GM23338 (cell line): ENCODE measurements at regions not wholly inside any gene's neighbourhood (a gene's known extent, or its start where the extent isn't known, plus 50 kb on each side); places are given as distances from the start of the nearest gene placed in this dataset.

Experiments
- ATAC-seq: fragments of 200-7000 bp; cut with Tn5 transposase; 3 replicates; pipeline ENCODE4 v1.9.1; 2020
- DNase-seq: peaks from one replicate; pipeline ENCODE4 v3.0.0-alpha.2; 2015; ENCODE audit warnings: low spot score
- H2AFZ ChIP-seq: fragments of 200-600 bp; sonication (generic); 2 replicates; pipeline ENCODE4 v1.8.0; 2016; ENCODE audit warnings: antibody characterized with exemption, mild to moderate bottlenecking, moderate library complexity
- H3F3A ChIP-seq: fragments of 200-600 bp; sonication (generic); replicated peaks from 2 replicates; pipeline ENCODE4 v1.8.0; 2017; ENCODE audit warnings: antibody characterized with exemption, mixed run types, low read depth
- H3K27ac ChIP-seq: fragments of 200-600 bp; sonication (generic); 2 replicates; pipeline ENCODE4 v1.6.1; 2016; ENCODE audit warnings: low read depth
- H3K27me3 ChIP-seq: fragments of 200-600 bp; sonication (generic); 2 replicates; pipeline ENCODE4 v1.8.0; 2016; ENCODE audit warnings: mild to moderate bottlenecking, mixed run types, moderate library complexity; ENCODE audit not compliant: insufficient read depth
- H3K36me3 ChIP-seq: fragments of 200-600 bp; sonication (generic); 2 replicates; pipeline ENCODE4 v1.8.0; 2016; ENCODE audit warnings: mild to moderate bottlenecking; ENCODE audit not compliant: insufficient read depth
- H3K4me1 ChIP-seq: fragments of 200-600 bp; sonication (generic); 2 replicates; pipeline ENCODE4 v1.8.0; 2016; ENCODE audit warnings: mild to moderate bottlenecking, moderate library complexity; ENCODE audit not compliant: insufficient read depth
- H3K4me2 ChIP-seq: fragments of 200-600 bp; sonication (generic); 2 replicates; pipeline ENCODE4 v1.7.1; 2017; ENCODE audit warnings: mixed run types
- H3K4me3 ChIP-seq: fragments of 200-600 bp; sonication (generic); 2 replicates; pipeline ENCODE4 v1.6.1; 2016; ENCODE audit warnings: mixed run types
- H3K79me2 ChIP-seq: fragments of 200-600 bp; sonication (generic); replicated peaks from 2 replicates; pipeline ENCODE4 v1.8.0; 2017; ENCODE audit warnings: mild to moderate bottlenecking; ENCODE audit not compliant: insufficient read depth
- H3K9me2 ChIP-seq: fragments of 200-600 bp; sonication (generic); 2 replicates; pipeline ENCODE4 v1.8.0; 2017; ENCODE audit not compliant: insufficient read depth
- H4K20me1 ChIP-seq: fragments of 200-600 bp; sonication (generic); replicated peaks from 2 replicates; pipeline ENCODE4 v1.8.0; 2017; ENCODE audit warnings: mild to moderate bottlenecking; ENCODE audit not compliant: insufficient read depth
- H3K27ac Mint-ChIP-seq: 2 replicates; pipeline ENCODE4 v1.8.0; 2020; ENCODE audit warnings: inconsistent platforms, mild to moderate bottlenecking, moderate library complexity, mixed read lengths
- H3K27me3 Mint-ChIP-seq: 3 replicates; pipeline ENCODE4 v1.8.0; 2022; ENCODE audit warnings: low read depth, mild to moderate bottlenecking, moderate library complexity, mixed read lengths, inconsistent platforms; ENCODE audit not compliant: insufficient read depth, poor library complexity
- H3K36me3 Mint-ChIP-seq: 3 replicates; pipeline ENCODE4 v1.8.0; 2021; ENCODE audit warnings: low read depth, mild to moderate bottlenecking, inconsistent platforms, moderate library complexity, mixed read lengths
- H3K4me1 Mint-ChIP-seq: 3 replicates; pipeline ENCODE4 v1.8.0; 2020; ENCODE audit warnings: mild to moderate bottlenecking, inconsistent platforms, mixed read lengths
- H3K4me3 Mint-ChIP-seq: 3 replicates; pipeline ENCODE4 v1.8.0; 2021; ENCODE audit warnings: moderate library complexity, mild to moderate bottlenecking, inconsistent platforms, mixed read lengths
- H3K9me3 Mint-ChIP-seq: 3 replicates; pipeline ENCODE4 v1.8.0; 2020; ENCODE audit warnings: moderate library complexity, mild to moderate bottlenecking, inconsistent platforms, mixed read lengths
- CREB1 ChIP-seq: fragments of 250-450 bp; sonication (Bioruptor Pico); IDR thresholded peaks from 2 replicates; pipeline ENCODE4 v1.5.0; 2020; ENCODE audit warnings: low read depth, mild to moderate bottlenecking, moderate library complexity
- CTCF ChIP-seq, 2 experiments: fragments of 200-600 bp in 1 of 2; sonication (generic) in 1 of 2; conservative IDR thresholded peaks; 2 replicates each; pipeline versions ENCODE4 v1.5.1 to v1.6.1; 2016 to 2017; ENCODE audit warnings: antibody characterized with exemption in 2 of 2, low read depth in 2 of 2, mild to moderate bottlenecking in 2 of 2, moderate library complexity in 1 of 2
- ETS1 ChIP-seq: IDR thresholded peaks from 2 replicates; pipeline ENCODE4 v1.6.1; 2016; ENCODE audit warnings: antibody characterized with exemption
- EZH2 ChIP-seq: fragments of 200-600 bp; sonication (generic); IDR thresholded peaks from one replicate; pipeline ENCODE4 v1.8.0; 2017; ENCODE audit warnings: antibody characterized with exemption, mild to moderate bottlenecking, low read depth; ENCODE audit not compliant: unreplicated experiment
- EZH2phosphoT487 ChIP-seq: fragments of 200-600 bp; sonication (generic); IDR thresholded peaks from one replicate; pipeline ENCODE4 v1.8.1; 2018; ENCODE audit warnings: antibody characterized with exemption; ENCODE audit not compliant: unreplicated experiment
- JUNB ChIP-seq: IDR thresholded peaks from one replicate; pipeline ENCODE4 v1.6.1; 2016; ENCODE audit warnings: antibody characterized with exemption; ENCODE audit not compliant: unreplicated experiment
- NANOG ChIP-seq: IDR thresholded peaks from 2 replicates; pipeline ENCODE4 v1.6.1; 2016; ENCODE audit warnings: antibody characterized with exemption, borderline replicate concordance
- POLR2AphosphoS5 ChIP-seq: IDR thresholded peaks from 2 replicates; pipeline ENCODE4 v1.6.1; 2016; ENCODE audit warnings: antibody characterized with exemption, low read depth
- REST ChIP-seq: IDR thresholded peaks from one replicate; pipeline ENCODE4 v1.6.1; 2018; ENCODE audit warnings: antibody characterized with exemption; ENCODE audit not compliant: unreplicated experiment
- STAT1 ChIP-seq: IDR thresholded peaks from one replicate; pipeline ENCODE4 v1.6.1; 2016; ENCODE audit warnings: antibody characterized with exemption; ENCODE audit not compliant: unreplicated experiment
- ZNF114 ChIP-seq: fragments of 250-450 bp; sonication (Bioruptor Pico); IDR thresholded peaks from 2 replicates; pipeline ENCODE4 v1.5.0; 2020; ENCODE audit warnings: mild to moderate bottlenecking, moderate library complexity
- ZNF331 ChIP-seq: fragments of 250-450 bp; sonication (Bioruptor Pico); IDR thresholded peaks from 2 replicates; pipeline ENCODE4 v1.5.0; 2020; ENCODE audit warnings: low read depth, mild to moderate bottlenecking, moderate library complexity
- ZNF462 ChIP-seq: fragments of 250-450 bp; sonication (Bioruptor Pico); IDR thresholded peaks from 2 replicates; pipeline ENCODE4 v1.5.0; 2020; ENCODE audit warnings: mild to moderate bottlenecking, moderate library complexity

- Histone ChIP-seq H2AFZ (no peak overlapping the region), H3K36me3 (no peaks in the 10 kb centered on the region), H3K4me3 (no peak overlapping the region), H3F3A (no peaks in the 10 kb centered on the region), H3K4me2 (no peak overlapping the region), H3K9me2 (no peaks in the 10 kb centered on the region), H3K79me2 (no peaks in the 10 kb centered on the region), H3K27me3 (no peaks in the 10 kb centered on the region), H4K20me1 (no peaks in the 10 kb centered on the region), H3K4me1 (no peaks in the 10 kb centered on the region), H3K27ac (no peak overlapping the region)
- no peak overlapping the region for H3K4me3 Mint-ChIP-seq
- peaks cover 2% of the 10 kb centered on the region for H3K27me3 Mint-ChIP-seq
- H3K27ac Mint-ChIP-seq, result no peak overlapping the region
- H3K36me3 Mint-ChIP-seq, result no peaks in the 10 kb centered on the region
- no peaks in the 10 kb centered on the region for H3K4me1 Mint-ChIP-seq
- ATAC-seq (no peak), DNase-seq (no peak)
- H3K9me3 Mint-ChIP-seq, result no peaks in the 10 kb centered on the region
- no peak for TF ChIP-seq ETS1
- no peak for TF ChIP-seq POLR2AphosphoS5
- TF ChIP-seq ZNF114 (CRISPR knock-in tag), result no peak
- no peak for TF ChIP-seq EZH2phosphoT487
- no peak for TF ChIP-seq JUNB
- TF ChIP-seq ZNF462 (CRISPR knock-in tag), result no peak
- TF ChIP-seq STAT1, result no peak
- TF ChIP-seq CTCF (conservative IDR thresholded peaks at IDR 0.05; ENCODE audit: low read depth in 2 of 2), result no peak
- TF ChIP-seq REST, result no peak
- no peak for TF ChIP-seq NANOG
- TF ChIP-seq ZNF331 (CRISPR knock-in tag), result no peak
- no peak for TF ChIP-seq EZH2
- no peak for TF ChIP-seq CREB1 (CRISPR knock-in tag)
These were observed 53.2 kb upstream of the C5orf58 start for GRCh38 chr5:170179626-170180025.
